Gastroesophageal sphincter (tissue), 4 donors: ENCODE measurements at regions not wholly inside any gene's neighbourhood (a gene's known extent, or its start where the extent isn't known, plus 50 kb on each side); places are given as distances from the start of the nearest gene placed in this dataset.

Source experiments
- ATAC-seq: fragments of 150-250 bp; one replicate; pipeline ENCODE4 v1.9.1; 2016; ENCODE audit warnings: mild to moderate bottlenecking, moderate library complexity
- H3K27ac ChIP-seq, 4 donors: fragments of 200-600 bp; sonication (generic) in 3 of 4; 1 replicate in 3 of 4; 2 replicates in 1 of 4; pipeline ENCODE4 v1.5.1; 2016 to 2019
- H3K27me3 ChIP-seq: fragments of 200-600 bp; sonication (generic); one replicate; pipeline ENCODE4 v1.5.1; 2019
- H3K36me3 ChIP-seq, 2 donors: fragments of 200-600 bp; sonication (generic); one replicate each; pipeline ENCODE4 v1.5.1; 2019; ENCODE audit warnings: control low read depth in 1 of 2
- H3K4me1 ChIP-seq, 3 donors: fragments of 200-600 bp; sonication (generic); 1 replicate in 2 of 3; 2 replicates in 1 of 3; pipeline ENCODE4 v1.5.1; 2016 to 2019; ENCODE audit warnings: control low read depth in 2 of 3
- H3K4me3 ChIP-seq, 2 donors: fragments of 200-600 bp; sonication (generic); one replicate each; pipeline ENCODE4 v1.5.1; 2019; ENCODE audit warnings: mild to moderate bottlenecking in 1 of 2, moderate library complexity in 1 of 2
- H3K9me3 ChIP-seq, 3 donors: fragments of 200-600 bp; sonication (generic); one replicate each; pipeline ENCODE4 v1.5.1; 2017 to 2019; ENCODE audit warnings: control low read depth in 2 of 3
- EP300 ChIP-seq: sonication (generic); formaldehyde crosslinking; IDR thresholded peaks from one replicate; pipeline ENCODE4 v1.6.1; 2017; ENCODE audit warnings: antibody characterized with exemption, mild to moderate bottlenecking
- POLR2A ChIP-seq, 2 donors: fragments of 450-650 bp; IDR thresholded peaks; one replicate each; pipeline ENCODE4 v1.6.1; 2017; ENCODE audit warnings: antibody characterized with exemption in 2 of 2, mild to moderate bottlenecking in 2 of 2, moderate library complexity in 1 of 2
- POLR2AphosphoS5 ChIP-seq: sonication (generic); formaldehyde crosslinking; IDR thresholded peaks from one replicate; pipeline ENCODE4 v1.6.1; 2017; ENCODE audit warnings: antibody characterized with exemption
- WGBS, 2 donors: methylation state at CpG; one replicate each; pipeline ENCODE4 v1.1.5; 2018; ENCODE audit warnings: low coverage in 1 of 2; 5-methylcytosine and 5-hydroxymethylcytosine counted together
- TF ChIP-seq, protein P1 (sequence below), 4 experiments: fragments of 200-600 bp in 2 of 4; fragments of 450-650 bp in 2 of 4; sonication (generic) in 1 of 4; IDR thresholded peaks; one replicate each; pipeline ENCODE4 v1.5.1; 2017 to 2019; ENCODE audit warnings: antibody characterized with exemption in 4 of 4, mild to moderate bottlenecking in 2 of 4, moderate library complexity in 2 of 4

DNA sequence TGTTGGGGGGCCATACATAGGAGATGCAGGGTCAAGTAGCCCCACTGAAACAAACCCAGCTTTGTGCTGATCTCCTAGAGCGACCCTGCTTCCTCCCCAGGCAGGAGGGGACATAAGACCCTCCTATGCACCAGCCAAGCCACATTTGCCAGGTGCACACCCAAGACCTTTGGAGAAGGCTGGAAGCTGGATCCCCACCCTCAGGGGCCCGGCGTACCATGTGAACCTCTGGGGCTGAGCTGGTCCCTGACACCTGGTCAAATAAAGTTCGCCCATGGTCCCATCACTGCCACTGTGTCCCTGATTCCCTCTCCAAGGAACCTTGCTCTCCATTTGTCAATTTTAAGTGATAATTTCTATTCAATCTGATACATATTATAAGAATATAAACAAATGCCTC, 162.1 kb upstream of the VASH1 start:
- Histone ChIP-seq H3K36me3 (no peaks in the 10 kb centered on the region), H3K9me3 (peaks cover 0 to 7% (median 0%) of the 10 kb centered on the region in 3 donors), H3K4me1 (no peaks in the 10 kb centered on the region), H3K27ac (no peak overlapping the region), H3K27me3 (no peaks in the 10 kb centered on the region), H3K4me3 (no peak overlapping the region)
- no peak for TF ChIP-seq POLR2A (IDR thresholded peaks at IDR 0.05)
- no peak for TF ChIP-seq POLR2AphosphoS5
- TF ChIP-seq, protein P1, sequence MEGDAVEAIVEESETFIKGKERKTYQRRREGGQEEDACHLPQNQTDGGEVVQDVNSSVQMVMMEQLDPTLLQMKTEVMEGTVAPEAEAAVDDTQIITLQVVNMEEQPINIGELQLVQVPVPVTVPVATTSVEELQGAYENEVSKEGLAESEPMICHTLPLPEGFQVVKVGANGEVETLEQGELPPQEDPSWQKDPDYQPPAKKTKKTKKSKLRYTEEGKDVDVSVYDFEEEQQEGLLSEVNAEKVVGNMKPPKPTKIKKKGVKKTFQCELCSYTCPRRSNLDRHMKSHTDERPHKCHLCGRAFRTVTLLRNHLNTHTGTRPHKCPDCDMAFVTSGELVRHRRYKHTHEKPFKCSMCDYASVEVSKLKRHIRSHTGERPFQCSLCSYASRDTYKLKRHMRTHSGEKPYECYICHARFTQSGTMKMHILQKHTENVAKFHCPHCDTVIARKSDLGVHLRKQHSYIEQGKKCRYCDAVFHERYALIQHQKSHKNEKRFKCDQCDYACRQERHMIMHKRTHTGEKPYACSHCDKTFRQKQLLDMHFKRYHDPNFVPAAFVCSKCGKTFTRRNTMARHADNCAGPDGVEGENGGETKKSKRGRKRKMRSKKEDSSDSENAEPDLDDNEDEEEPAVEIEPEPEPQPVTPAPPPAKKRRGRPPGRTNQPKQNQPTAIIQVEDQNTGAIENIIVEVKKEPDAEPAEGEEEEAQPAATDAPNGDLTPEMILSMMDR (IDR thresholded peaks at IDR 0.05) = no peak
- no peak for TF ChIP-seq EP300
- 87 to 88% methylated on average over 3 of the region's 4 CpGs for WGBS, 2 donors
- no peak for ATAC-seq

DNA sequence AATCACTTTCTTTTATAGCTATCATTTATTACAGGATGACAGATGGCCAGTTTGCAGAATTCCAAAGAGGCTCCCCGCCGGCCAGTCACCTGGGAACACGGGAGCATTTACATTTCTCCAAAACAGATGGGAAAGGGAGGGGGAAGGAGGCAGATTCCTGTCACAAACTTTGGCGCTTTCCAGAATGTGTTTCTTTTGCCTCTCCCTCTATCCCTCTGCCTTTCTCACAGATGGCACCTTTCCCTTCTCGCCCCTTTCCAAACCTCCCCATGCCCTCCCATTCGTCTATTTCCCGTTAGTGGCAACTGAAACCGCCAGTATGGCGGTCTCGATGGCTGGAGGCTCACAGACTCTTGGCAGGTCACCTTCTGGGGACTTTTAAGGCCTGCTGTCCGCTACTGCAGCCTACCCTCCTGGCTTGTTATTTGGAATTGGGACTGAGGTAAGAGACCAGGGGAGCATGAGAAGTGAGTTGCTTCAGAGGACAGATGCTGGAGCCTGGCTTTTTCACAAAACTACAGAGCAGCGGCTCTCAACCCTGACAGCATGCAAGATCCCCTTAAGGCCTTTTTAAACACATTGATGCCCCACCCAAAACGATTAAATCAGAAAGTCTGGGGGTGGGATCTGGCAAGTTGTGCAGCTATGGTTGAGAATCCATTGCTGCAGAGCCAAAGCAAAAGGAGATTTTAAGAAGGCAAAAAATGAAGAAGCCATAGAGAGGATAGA, 161.5 kb upstream of the VASH1 start:
- TF ChIP-seq, protein P1 (IDR thresholded peaks at IDR 0.05) = no peak
- TF ChIP-seq POLR2AphosphoS5 = no peak
- TF ChIP-seq EP300 = no peak
- TF ChIP-seq POLR2A (IDR thresholded peaks at IDR 0.05) = no peak
- no peak overlapping the region for H3K27ac ChIP-seq
- no peak for ATAC-seq
- H3K4me1 ChIP-seq = no peaks in the 10 kb centered on the region
- H3K4me3 ChIP-seq = no peak overlapping the region
- H3K36me3 ChIP-seq = no peaks in the 10 kb centered on the region
- WGBS, 2 donors = 60 to 74% methylated on average over 8 to 11 of the region's 13 CpGs
- H3K9me3 ChIP-seq = peaks cover 0 to 7% (median 0%) of the 10 kb centered on the region in 3 donors
- H3K27me3 ChIP-seq = no peaks in the 10 kb centered on the region

DNA sequence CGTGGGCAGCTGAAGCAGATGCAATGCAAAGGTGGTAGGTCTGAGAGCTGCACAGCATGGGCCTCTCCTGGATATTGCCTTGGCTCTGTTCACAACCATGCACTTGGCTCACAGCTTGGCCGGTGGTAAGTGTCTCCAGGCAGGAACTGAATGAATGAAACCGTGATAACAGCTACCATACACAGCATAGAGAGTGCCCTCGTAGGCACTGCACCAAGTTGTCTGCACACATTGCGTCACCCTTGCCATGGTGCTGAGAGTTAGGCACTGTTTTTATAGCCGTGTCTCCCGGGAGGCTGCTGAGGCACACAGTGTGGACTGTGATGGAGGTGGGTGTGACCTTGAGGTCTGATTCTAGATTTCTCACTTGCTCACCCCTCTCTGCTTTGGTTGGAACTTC, 157.6 kb upstream of the VASH1 start:
- no peak for ATAC-seq
- H3K27me3 ChIP-seq = no peaks in the 10 kb centered on the region
- no peak overlapping the region for H3K4me3 ChIP-seq
- H3K4me1 ChIP-seq = no peaks in the 10 kb centered on the region
- TF ChIP-seq POLR2AphosphoS5 = no peak
- H3K27ac ChIP-seq = no peak overlapping the region
- 70 to 84% methylated on average over 2 to 7 of the region's 7 CpGs for WGBS, 2 donors
- peaks cover 0 to 7% (median 0%) of the 10 kb centered on the region in 3 donors for H3K9me3 ChIP-seq
- H3K36me3 ChIP-seq = no peaks in the 10 kb centered on the region

DNA sequence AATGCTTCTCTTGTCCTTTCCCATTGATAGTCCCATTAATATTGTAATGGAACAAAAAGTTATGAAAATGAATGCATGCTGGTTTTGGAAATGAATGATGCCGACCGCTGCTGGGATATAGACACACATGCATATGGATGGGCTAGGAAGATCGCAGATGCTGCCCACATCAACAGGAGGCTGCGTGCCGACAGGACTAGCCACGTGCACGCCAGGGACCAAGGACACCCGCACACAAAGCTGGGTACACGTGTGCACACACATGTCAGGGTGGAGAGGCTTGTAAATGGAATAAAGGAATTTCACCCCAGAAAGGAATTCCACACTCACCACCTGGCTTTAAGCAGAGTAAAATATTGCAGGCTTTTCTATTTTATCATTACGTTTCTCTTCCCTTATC, 153.8 kb upstream of the VASH1 start:
- TF ChIP-seq, protein P1 (IDR thresholded peaks at IDR 0.05) = no peak
- no peak for TF ChIP-seq EP300
- TF ChIP-seq POLR2AphosphoS5 = no peak
- TF ChIP-seq POLR2A (IDR thresholded peaks at IDR 0.05) = no peak
- no peak overlapping the region for H3K27ac ChIP-seq
- peaks cover 3% of the 10 kb centered on the region for H3K27me3 ChIP-seq
- no peaks in the 10 kb centered on the region for H3K36me3 ChIP-seq
- 85% methylated on average over 5 to 10 of the region's 10 CpGs for WGBS, 2 donors
- H3K4me1 ChIP-seq = no peaks in the 10 kb centered on the region
- no peaks in the 10 kb centered on the region for H3K9me3 ChIP-seq
- ATAC-seq = no peak
- H3K4me3 ChIP-seq = no peak overlapping the region

DNA sequence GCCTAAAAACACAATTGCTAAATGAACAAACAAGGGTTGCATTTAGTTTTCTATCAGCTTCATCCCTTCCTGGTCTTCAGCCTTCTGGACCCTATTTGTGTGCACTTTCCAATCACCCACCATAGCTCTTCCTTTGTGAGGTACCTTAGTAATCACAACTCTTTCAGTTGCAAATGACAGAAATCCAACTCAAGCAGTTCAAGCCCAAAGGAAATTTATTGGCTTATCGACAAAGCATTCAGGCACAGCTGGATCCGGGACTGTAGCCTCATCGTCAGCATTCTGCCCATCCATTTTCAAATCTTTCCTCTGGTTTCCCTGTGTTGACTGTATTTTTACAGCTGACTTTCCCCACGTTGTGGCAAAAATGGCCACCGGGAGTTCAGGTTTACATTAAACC, 148.6 kb upstream of the VASH1 start:
- Histone ChIP-seq H3K27me3 (peaks cover 18% of the 10 kb centered on the region), H3K36me3 (no peaks in the 10 kb centered on the region), H3K27ac (no peak overlapping the region), H3K9me3 (peaks cover 0 to 19% (median 0%) of the 10 kb centered on the region in 3 donors), H3K4me3 (no peak overlapping the region), H3K4me1 (no peaks in the 10 kb centered on the region)
- TF ChIP-seq POLR2A (IDR thresholded peaks at IDR 0.05) (no peak), POLR2AphosphoS5 (no peak), EP300 (no peak)
- TF ChIP-seq, protein P1 (IDR thresholded peaks at IDR 0.05) = no peak
- no peak for ATAC-seq
- WGBS, 2 donors = 30 to 33% methylated on average over 3 to 5 of the region's 5 CpGs
